ENCODE measurements at regions not wholly inside any gene's neighbourhood (a gene's known extent, or its start where the extent isn't known, plus 50 kb on each side); places are given as distances from the start of the nearest gene placed in this dataset.

- TF ChIP-seq SIN3A (IDR thresholded peaks at IDR 0.05; ENCODE audit: borderline replicate concordance, low read depth, low read length) (no peak), EZH2phosphoT487 (IDR thresholded peaks at IDR 0.05; ENCODE audit: borderline replicate concordance, low read depth) (no peak)
Observed at GRCh38 chr6:106727480-106728149, 98.2 kb downstream of the QRSL1 start.
